ENCODE measurements at regions not wholly inside any gene's neighbourhood (a gene's known extent, or its start where the extent isn't known, plus 50 kb on each side); places are given as distances from the start of the nearest gene placed in this dataset.

DNA sequence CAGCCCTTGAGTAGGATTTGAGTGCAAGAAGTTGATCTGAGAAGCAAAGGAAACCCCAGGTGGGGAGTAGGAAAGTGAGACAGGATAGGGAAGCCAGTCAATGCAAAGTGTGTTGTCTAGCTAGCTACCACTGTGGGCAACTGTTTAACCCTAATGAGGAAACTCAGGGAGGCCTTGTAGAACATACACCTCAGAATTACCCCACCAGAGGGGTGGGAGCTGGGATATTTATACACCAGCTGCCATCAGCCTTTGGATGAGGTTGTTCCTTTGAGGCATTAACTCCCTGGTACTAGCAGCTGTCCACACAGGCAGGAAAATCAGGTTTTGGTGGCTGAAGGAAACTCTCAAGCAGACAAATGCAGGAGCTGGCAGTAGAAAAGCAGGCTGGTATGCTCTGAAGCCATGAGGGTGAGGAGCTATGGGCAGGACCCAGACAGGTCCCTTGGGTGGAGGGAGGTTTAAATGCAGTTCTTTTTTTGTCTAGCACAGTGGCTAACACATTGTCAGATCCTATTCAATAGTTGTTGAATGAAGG is 60.1 kb upstream of the ARID5B start:
- intact Hi-C loops (cut with DNase I), result no loop called here
- DNase-seq (no peak), ATAC-seq (no peak)
- Histone ChIP-seq H3K4me1 (peaks cover under 1 to 9% of the 10 kb centered on the region in 2 donors), H3K36me3 (no peaks in the 10 kb centered on the region), H3K9me3 (no peaks in the 10 kb centered on the region), H3K4me3 (no peak overlapping the region), H3K27ac (no peak overlapping the region), H3K27me3 (no peaks in the 10 kb centered on the region)
- TF ChIP-seq, protein P1, sequence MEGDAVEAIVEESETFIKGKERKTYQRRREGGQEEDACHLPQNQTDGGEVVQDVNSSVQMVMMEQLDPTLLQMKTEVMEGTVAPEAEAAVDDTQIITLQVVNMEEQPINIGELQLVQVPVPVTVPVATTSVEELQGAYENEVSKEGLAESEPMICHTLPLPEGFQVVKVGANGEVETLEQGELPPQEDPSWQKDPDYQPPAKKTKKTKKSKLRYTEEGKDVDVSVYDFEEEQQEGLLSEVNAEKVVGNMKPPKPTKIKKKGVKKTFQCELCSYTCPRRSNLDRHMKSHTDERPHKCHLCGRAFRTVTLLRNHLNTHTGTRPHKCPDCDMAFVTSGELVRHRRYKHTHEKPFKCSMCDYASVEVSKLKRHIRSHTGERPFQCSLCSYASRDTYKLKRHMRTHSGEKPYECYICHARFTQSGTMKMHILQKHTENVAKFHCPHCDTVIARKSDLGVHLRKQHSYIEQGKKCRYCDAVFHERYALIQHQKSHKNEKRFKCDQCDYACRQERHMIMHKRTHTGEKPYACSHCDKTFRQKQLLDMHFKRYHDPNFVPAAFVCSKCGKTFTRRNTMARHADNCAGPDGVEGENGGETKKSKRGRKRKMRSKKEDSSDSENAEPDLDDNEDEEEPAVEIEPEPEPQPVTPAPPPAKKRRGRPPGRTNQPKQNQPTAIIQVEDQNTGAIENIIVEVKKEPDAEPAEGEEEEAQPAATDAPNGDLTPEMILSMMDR (IDR thresholded peaks at IDR 0.05), result no peak

DNA sequence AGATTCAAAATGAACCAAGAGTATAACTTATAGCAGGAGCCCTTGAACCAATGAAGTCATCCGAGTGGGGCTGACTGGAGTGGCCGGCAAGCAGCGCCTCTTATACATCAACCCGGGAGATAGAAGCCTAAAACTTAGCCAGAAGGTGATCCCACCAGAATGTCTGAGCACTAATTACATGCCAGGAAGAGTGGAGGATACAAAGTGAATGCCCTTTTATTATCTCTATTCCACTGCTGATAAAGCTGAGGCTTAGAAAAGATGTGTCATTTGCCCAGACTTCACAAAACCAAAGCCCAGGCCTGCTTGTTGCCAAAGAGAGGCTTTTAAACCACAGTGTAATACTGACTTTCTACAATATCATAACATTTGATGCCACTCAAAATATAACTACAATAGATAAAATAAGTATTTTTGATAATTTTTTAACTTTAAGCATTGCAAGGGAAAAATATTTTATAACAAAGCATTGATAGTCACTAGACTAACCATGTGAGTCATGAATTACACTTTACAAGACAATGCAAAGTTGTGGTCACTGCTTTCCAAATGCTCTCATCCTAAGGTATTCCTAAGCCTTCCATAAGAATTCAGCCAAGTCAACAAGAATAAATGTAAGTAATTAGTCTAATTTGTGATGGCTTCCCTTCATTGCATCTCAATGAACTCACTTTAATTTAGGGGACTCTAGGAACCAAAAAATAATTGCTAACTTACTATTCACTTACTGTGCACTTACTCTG is 58.6 kb upstream of the ARID5B start:
- no peaks in the 10 kb centered on the region for H3K9me3 ChIP-seq
- H3K27me3 ChIP-seq, result no peaks in the 10 kb centered on the region
- ATAC-seq (no peak), DNase-seq (no peak)
- TF ChIP-seq, protein P1 (IDR thresholded peaks at IDR 0.05), result no peak
- no peak overlapping the region for H3K4me3 ChIP-seq
- H3K27ac ChIP-seq, result no peak overlapping the region
- peaks cover 0 to 4% of the 10 kb centered on the region in 2 donors for H3K4me1 ChIP-seq
- intact Hi-C loops (cut with DNase I), result no loop called here
- no peaks in the 10 kb centered on the region for H3K36me3 ChIP-seq

DNA sequence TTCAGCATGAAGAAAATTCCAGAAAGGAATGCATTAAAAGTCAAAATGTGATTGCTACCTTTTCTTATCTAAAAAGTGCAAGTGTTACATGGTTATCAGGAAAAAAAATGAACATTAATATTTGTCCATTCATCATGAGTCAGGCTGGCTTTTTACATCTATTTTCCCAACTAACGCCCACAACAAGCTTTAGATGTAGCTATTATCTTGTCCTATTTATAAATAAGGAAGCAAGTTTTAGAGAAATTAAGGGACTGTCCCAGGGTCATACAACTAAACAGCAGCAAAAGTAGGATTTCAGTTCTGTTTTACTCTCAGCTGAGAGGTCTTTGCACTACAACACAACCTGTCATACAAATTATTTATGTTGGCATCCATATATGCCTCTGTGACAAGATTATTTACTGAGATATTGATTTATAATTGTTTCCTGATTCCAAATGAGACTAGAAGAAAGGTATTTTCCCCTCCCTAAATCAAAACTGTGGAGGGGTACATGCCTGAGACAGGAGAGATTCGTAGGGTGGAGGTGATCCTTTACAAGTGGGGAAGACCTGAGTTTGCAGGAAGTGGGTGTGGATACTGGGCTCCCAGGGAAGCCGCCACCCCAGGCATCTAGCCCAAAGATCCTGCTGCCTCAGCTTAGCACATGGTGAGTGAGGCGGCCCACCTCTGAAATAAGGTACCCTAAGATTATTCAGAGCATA is 57.2 kb upstream of the ARID5B start:
- Histone ChIP-seq H3K4me3 (no peak overlapping the region), H3K9me3 (no peaks in the 10 kb centered on the region), H3K36me3 (no peaks in the 10 kb centered on the region), H3K4me1 (no peaks in the 10 kb centered on the region), H3K27me3 (no peaks in the 10 kb centered on the region), H3K27ac (no peak overlapping the region)
- DNase-seq (no peak), ATAC-seq (no peak)
- intact Hi-C loops (cut with DNase I), result no loop called here
- TF ChIP-seq, protein P1 (IDR thresholded peaks at IDR 0.05), result no peak

DNA sequence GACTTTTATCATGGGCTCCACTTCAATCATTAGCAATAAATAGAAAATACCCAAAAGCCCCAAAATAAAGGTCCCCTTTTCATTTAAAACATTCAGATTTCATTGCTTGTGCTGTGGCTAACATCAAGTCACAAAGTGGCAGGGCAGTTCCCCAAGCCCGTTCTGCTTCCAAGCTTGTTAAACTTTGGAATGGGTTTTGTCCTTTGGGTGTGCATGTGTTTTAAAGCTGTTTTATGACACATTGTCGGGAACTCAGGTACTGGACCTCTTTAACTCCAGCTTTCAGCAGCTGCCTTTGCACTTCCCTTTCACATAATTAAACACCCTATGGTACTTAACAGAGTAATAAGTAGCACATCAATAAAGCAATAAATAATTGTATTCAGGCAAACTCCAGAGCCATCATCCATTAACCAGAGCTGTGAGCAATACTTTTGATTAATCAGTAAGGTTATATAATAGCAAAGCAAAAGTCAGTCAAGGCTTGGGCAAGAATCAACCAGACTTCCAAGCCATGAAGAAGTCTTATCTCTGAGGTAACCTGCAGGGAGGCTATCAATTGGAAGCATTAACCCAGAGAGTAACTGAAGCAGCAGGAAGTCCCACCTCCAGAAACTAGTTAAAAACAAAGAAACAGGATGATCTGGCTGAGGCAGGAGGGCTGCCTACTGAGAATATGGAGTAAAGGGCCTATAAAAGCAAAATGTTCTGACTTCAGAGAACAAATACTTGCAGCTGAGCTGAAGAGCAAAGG is 56.1 kb upstream of the ARID5B start:
- Histone ChIP-seq H3K27ac (no peak overlapping the region), H3K27me3 (no peaks in the 10 kb centered on the region), H3K36me3 (no peaks in the 10 kb centered on the region), H3K4me3 (no peak overlapping the region), H3K9me3 (no peaks in the 10 kb centered on the region), H3K4me1 (no peaks in the 10 kb centered on the region)
- DNase-seq, result no peak
- TF ChIP-seq, protein P1 (IDR thresholded peaks at IDR 0.05), result no peak
- intact Hi-C loops (cut with DNase I), result no loop called here
- no peak for ATAC-seq

DNA sequence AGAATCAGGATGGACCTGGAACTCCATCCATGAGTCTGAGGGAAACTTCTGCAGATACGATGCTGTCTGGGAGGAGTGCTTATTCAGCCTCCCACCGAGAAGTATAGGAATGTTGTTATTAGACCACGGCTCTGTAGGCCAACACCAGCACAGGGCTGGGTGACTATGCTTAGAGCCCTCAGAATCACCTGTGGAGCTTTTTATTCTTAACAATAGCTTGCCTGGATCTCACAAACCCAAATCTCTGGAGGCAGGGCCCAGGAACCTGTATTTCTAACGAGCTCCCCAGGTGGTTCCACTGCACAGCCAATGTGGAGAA is 55.6 kb upstream of the ARID5B start:
- H3K27ac ChIP-seq, result no peak overlapping the region
- H3K4me1 ChIP-seq, result no peaks in the 10 kb centered on the region
- H3K9me3 ChIP-seq, result no peaks in the 10 kb centered on the region
- no peaks in the 10 kb centered on the region for H3K36me3 ChIP-seq
- TF ChIP-seq, protein P1 (IDR thresholded peaks at IDR 0.05), result no peak
- no peaks in the 10 kb centered on the region for H3K27me3 ChIP-seq
- intact Hi-C loops (cut with DNase I), result no loop called here
- no peak for ATAC-seq
- no peak for DNase-seq
- no peak overlapping the region for H3K4me3 ChIP-seq

All from left lung (tissue), 4 donors.